C4-2B (cell line): ENCODE measurements at regions not wholly inside any gene's neighbourhood (a gene's known extent, or its start where the extent isn't known, plus 50 kb on each side); places are given as distances from the start of the nearest gene placed in this dataset.
"Not testable (repeated sequence)": the region's sequence is repeated elsewhere in the genome, so short reads cannot be mapped to it uniquely, and the experiment has no call there.

Experiments
- H3K27ac ChIP-seq: fragments of 450-650 bp; 2 replicates; pipeline ENCODE4 v1.5.1; 2017
- ZFX ChIP-seq: fragments of 450-650 bp; IDR thresholded peaks from 2 replicates; pipeline ENCODE4 v1.6.1; 2017
- TF ChIP-seq, protein P1 (sequence below): fragments of 450-650 bp; conservative IDR thresholded peaks from 2 replicates; pipeline ENCODE4 v1.5.1; 2017; ENCODE audit warnings: mild to moderate bottlenecking

DNA sequence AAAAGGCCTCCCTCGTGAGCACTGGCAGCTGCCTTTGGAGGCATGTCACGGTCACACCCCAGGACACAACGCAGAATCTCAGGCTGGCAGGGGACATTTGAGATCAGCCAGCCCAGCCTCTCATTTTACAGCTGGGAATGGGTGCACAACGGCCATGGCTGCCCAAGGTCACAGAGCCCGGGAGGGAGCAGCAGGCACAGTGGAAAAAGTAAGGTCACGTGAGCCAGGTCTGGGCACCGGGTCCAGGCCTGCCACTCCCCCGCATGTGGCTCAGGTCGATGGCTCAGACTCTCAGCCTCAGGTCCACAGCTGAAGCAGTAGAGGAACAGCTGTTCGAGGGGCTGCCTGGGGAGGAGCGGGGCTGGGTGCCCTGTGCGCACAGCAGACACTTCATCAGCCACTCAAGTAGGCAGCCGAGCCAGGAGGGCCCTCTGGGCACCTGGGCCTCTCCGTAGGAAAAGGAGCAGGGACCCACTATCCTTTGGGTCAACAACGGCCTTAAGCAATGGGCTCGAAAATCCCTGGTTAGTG lies 260.6 kb downstream of the GOLGA6L6 start:
- no peak overlapping the region for H3K27ac ChIP-seq
- TF ChIP-seq ZFX = no peak
- TF ChIP-seq, protein P1, sequence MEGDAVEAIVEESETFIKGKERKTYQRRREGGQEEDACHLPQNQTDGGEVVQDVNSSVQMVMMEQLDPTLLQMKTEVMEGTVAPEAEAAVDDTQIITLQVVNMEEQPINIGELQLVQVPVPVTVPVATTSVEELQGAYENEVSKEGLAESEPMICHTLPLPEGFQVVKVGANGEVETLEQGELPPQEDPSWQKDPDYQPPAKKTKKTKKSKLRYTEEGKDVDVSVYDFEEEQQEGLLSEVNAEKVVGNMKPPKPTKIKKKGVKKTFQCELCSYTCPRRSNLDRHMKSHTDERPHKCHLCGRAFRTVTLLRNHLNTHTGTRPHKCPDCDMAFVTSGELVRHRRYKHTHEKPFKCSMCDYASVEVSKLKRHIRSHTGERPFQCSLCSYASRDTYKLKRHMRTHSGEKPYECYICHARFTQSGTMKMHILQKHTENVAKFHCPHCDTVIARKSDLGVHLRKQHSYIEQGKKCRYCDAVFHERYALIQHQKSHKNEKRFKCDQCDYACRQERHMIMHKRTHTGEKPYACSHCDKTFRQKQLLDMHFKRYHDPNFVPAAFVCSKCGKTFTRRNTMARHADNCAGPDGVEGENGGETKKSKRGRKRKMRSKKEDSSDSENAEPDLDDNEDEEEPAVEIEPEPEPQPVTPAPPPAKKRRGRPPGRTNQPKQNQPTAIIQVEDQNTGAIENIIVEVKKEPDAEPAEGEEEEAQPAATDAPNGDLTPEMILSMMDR = no peak

DNA sequence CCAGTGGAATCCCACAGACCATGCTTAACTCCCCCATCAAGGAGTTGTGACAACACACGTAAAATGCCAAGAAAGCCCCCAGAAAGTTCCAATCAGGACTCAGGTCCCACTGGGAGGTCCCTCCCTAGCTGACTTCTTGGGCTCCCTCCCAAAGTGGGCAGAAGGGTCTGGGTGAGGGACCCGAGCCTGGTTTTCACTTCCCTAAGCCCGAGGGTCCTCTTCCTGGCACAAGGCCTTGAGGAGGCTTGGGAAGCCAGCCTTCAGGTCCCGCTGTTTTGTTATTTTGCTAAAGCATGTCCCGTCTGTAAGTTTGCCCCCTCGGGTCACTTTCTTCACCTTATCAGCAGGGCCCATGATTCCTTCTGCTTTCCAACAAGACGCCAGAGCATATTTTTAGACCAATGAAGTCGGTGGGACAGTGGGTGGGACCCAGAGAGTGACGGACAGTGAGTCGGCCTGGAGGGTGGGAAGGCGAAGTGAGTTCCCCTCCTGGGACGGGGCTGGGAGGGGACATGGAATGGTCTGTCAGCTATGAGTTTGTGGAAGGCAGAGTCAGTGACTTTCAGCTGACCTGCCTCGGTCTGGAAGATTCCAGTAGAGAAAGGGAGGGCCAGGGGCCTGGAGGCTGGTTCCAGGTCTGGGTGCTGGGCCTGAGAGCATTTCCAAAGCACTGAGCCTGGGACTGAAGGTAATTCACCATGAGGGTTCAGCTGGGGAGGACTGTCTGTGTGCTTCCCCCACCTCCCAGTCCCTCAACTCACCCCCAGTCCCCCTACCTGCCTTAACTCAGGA lies 261.3 kb downstream of the GOLGA6L6 start:
- H3K27ac ChIP-seq = not testable (repeated sequence)

DNA sequence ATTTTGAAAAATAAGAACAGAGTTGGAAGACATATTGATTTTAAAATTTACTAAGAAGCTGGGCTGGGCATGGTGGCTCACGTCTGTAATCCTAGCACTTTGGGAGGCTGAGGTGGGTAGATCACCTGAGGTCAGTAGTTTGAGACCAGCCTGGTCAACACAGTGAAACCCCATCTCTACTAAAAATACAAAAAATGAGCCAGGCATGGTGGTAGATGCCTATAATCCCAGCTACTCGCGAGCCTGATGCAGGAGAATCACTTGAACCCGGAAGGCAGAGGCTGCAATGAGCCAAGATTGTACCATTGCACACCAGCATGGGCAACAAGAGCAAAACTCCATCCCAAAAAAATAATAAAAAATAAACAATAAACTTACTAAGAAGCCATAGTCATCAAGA lies 262.5 kb downstream of the GOLGA6L6 start:
- H3K27ac ChIP-seq = not testable (repeated sequence)

DNA sequence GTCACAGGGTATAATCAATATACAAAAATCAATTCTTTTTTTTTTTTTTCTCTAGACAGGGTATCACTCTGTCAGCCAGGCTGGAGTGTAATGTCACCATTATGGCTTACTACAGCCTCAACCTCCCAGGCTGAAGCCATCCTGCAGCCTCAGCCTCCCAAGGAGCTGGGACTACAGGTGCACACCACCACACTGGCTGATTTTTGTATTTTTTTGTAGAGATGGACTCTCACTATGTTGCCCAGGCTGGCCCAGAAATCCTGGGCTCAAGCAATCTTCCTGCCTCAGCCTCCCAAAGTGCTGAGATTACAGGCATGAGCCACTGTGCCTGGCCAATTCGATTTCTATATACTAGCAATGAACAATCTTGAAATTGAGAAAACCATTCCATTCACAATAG lies 263.2 kb downstream of the GOLGA6L6 start:
- not testable (repeated sequence) for H3K27ac ChIP-seq

DNA sequence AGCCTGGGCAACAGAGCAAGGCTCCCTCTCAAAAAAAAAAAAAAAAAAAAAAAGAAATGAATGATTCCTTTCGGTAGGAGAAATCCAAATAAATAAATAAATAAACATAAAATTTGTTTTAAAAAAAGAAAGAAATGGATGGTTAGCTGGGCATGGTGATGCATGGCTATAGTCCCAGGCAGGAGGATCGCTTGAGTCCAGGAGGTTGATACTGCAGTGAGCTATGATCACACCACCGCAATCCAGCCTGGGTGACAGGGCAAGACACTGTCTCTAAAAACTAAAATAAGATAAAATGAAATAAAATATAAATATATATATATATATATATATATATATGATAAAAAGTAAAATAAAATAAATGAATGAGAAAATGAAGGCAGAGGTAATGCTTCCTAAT lies 264.1 kb downstream of the GOLGA6L6 start:
- not testable (repeated sequence) for H3K27ac ChIP-seq

DNA sequence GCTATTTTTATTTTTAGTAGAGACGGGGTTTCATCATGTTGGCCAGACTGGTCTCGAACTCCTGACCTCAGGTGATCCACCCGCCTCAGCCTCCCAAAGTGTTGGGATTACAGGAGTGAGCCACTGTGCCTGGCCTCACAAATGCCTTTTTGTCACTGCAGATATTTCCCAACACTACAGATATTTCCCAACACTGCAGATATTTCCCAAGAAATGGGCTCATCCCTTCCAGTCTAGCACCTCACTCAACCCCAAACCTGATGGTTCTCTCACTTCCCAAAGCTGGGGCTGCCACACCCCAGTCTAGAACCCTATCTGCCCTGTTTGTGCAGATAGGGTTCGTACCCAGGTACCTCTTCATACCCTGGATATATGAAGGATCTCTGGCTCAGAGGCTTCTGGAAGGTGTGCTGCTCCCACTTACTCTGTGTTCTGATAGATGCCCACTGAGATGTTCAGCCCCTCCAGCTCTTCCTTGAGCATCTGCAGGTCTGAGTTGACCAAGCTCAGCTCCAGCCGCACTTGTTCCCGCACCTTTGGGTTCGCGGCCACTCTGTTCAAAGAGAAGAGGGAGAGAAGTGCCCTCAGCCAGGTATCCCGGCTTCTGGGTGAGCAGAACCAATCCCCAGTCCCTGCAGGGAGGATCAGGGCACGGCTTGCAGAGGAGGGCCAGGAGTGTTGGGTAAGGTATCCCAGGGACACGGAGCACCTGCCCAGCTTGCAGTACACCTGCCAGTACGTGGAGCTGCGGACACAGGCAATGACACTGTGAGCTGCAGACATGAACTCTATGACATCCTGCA lies 265.1 kb downstream of the GOLGA6L6 start:
- H3K27ac ChIP-seq = peak overlapping the region; percentile 79

DNA sequence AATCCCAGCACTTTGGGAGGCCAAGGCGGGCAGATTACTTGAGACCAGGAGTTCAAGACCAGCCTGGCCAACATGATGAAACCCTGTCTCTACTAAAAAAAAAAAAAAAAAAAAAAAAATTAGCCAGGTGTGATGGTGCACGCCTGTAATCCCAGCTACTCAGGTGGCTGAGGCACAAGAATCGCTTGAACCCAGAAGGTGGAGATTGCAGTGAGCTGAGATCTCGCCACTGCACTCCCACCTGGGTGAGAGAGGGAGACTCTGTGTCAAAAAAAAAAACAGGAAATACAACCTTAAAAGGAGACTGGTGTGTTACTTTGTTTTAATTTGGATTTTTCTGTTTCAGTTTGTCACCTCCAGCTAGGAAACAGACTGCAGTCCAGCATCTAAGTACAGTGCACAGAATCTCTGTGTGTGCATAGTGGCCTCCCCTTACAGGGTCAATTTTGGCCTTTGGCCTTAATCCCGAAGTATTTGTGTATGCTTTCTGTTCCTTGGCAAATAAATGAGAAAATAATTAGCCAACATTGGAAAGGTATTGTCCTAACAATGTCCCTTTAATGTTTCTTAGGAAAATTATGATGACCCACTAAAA lies 266.1 kb downstream of the GOLGA6L6 start:
- H3K27ac ChIP-seq = peak overlapping the region; percentile 79

DNA sequence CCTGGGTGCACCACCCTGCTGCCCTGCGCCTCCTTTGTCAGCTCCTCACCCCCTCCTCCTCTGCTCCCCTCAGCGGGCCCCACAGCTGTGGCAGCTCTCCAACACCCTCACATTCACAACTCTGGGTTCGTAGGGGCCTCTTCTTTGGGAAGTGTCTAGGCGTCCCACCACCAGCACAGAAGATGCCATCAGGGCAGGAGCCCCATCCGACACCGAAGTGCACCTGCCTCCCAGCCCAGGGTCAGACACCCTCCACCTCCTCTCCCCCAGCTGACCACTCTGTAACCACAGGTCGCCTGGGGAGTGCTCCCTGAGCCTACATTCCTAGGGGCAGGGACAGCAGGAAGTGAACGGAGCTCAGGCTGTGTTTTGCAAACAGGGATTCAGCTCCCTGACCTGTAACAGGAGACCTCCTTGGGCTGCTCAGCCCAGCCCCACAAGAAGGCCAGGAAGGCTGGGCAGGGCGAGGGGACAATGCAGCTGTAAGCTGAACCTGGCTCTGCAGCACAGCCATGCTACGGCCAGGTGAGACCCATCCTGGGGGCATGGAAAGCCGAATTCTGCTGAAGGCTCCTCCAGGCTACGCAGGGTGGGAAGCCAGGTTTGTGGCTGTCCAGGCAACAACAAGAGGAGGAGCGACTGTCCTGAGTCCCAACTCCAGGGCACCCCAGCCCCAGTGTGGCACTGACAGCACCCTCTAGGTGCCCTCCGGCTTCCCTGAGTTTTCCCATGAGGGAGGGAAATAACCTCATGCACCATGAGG lies 269.0 kb downstream of the GOLGA6L6 start:
- H3K27ac ChIP-seq = no peak overlapping the region
- TF ChIP-seq ZFX = no peak
- TF ChIP-seq, protein P1 = no peak

DNA sequence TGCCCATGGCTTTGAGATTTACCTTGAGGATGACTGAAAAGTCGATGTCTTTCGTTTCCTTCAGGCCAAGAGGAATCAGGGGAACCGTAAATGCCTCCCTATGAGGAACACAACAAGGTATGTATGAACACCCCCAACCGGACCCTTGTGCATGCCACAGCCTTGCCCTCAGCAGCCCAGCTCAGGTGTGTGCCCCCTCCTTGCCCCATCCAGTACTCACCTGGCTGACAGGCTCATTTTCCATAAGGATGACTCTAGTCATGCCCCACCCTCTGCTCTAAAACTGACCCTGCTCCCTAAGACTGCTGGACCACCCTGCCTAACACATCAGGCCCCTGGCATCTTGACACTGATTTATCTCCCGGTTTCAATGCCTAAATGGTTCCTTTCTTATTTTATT lies 270.0 kb downstream of the GOLGA6L6 start:
- TF ChIP-seq, protein P1 = no peak
- TF ChIP-seq ZFX = no peak
- H3K27ac ChIP-seq = no peak overlapping the region

DNA sequence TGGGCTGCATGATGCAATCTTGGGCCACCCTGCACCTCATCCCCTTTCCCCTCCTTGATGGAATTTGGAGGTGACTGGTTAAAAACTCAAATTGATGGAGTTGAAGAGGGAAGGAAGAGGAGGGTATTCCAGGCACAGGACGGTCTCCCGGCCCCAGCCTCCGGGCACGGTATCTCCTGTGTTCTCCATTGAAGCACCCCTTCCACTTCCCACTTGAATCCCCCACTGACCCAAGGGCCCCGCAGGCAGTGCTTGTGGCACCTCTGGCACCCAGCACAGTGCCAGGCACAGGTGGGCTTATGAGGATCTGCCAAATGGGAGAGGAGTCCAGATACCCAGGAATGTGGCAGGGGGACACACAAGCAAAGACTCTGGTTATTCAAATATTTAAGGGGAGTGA lies 271.6 kb downstream of the GOLGA6L6 start:
- not testable (repeated sequence) for H3K27ac ChIP-seq

DNA sequence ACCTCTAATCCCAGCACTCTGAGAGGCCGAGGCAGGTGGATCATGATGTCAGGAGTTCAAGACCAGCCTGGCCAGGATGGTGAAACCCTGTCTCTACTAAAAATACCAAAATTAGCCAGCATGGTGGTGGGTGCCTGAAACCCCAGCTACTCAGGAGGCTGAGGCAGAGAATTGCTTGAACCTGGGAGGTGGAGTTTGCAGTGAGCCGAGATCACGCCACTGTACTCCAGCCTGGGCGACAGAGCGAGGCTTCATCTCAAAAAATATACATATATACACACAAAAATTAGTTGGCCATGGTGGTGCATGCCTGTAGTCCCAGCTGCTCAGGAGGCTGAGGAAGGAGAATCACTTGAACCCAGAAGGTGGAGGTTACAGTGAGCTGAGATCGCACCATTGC lies 273.6 kb downstream of the GOLGA6L6 start:
- H3K27ac ChIP-seq = not testable (repeated sequence)

DNA sequence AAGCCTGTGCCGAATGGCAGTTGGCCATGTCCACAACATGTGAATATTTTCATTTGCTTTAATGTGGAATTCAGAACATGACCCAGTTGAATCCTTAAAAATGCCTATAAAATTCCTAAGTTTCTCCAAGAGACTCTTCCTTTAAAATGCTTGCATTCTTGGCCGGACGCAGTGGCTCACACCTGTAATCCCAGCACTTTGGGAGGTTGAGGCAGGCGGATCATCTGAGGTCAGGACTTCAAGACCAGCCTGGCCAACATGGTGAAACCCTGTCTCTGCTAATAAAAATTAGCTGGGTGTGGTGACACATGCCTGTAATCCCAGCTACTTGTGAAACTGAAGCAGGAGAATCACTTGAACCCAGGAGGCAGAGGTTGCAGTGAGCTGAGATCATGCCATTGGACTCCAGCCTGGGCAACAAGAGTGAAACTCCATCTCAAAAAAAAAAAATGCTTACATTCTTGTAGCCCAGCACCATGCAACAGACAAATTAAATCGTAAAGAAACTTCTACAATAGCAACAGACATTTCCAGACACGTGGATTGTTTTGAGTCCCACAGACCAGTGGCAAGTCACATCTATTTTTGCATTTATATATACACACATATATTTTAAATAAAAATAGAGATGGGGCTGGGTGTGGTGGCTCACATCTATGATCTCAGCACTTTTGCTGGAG lies 274.4 kb downstream of the GOLGA6L6 start:
- not testable (repeated sequence) for H3K27ac ChIP-seq

DNA sequence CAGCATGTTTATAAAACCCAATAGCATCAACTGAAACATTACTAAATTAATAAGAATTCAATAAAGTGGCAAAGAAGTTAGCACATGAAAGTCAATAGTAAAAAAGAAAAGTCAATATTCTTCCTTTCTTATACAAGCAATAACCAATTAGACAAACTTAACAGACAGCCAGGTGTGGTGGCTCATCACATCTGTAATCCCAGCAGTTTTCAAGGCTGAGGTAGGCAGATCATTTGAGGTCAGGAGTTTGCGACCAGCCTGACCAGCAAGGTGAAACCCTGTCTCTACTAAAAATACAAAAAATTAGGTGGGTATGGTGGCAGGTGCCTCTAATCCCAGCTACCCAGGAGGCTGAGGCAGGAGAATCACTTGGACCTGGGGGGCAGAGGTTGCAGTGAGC lies 275.9 kb downstream of the GOLGA6L6 start:
- not testable (repeated sequence) for H3K27ac ChIP-seq

DNA sequence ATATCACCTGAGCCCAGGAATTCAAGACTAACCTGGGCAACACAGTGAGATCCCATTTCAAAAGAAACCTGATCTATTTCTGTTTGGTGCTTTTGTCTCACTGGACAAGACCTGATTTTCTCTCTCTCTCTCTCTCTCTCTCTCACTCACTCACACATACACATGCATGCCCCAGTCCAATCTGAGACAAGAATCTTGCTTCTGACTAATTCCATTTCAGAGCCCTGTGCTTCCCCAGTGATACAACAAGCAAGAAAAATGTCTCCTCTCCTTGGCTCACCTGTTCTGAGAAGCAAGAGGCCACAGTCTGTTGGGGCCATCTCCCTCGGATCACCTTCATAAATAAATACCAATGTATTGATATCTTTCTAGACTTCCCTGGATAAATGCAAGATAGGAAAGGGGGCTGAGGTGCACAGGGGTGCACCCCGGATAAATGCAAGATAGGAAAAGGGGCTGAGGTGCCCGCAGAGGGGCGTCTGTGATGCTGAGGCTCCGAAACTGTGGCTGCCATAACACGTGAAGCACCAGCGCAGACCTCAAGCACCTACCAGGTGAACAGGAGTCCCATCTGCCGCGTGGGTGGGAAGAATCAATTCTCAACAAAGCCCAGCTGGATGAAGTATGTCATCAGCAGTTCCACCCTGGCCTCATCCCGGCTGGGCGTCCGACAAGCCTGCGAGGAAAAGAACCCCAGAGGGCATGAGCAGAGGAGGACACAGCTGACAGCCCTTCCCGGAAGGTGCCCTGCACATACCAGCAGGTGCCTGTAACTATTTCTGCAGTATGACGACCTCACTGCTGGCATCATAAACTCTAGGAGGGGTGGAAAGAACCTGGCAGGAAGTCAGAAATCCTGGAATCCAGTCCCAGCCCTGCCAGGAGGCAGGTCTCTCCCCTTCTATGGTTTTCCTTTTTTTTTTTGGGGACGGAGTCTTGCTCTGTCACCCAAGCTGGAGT lies 280.0 kb downstream of the GOLGA6L6 start:
- H3K27ac ChIP-seq = not testable (repeated sequence)

DNA sequence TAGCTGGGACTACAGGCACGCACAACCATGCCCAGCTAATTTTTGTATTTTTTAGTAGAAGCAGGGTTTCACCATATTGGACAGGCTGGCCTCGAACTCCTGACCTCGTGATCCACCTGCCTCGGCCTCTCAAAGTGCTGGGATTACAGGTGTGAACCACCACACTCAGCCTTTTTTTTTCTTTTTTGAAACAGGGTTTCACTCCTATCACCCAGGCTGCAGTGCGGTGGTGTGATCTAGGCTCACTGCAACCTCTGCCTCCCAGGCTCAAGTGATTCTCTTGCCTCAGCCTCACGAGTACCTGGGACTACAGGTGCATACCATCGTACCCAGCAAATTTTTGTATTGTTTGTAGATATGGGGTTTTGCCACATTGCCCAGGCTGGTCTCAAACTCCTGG lies 280.9 kb downstream of the GOLGA6L6 start:
- not testable (repeated sequence) for H3K27ac ChIP-seq
